HS-5 (cell line): ENCODE measurements at regions not wholly inside any gene's neighbourhood (a gene's known extent, or its start where the extent isn't known, plus 50 kb on each side); places are given as distances from the start of the nearest gene placed in this dataset.
"Not testable (repeated sequence)": the region's sequence is repeated elsewhere in the genome, so short reads cannot be mapped to it uniquely, and the experiment has no call there.

Experiments
- DNase-seq: peaks from one replicate; pipeline ENCODE4 v3.0.0-alpha.2; 2012; ENCODE audit warnings: low read depth

DNA sequence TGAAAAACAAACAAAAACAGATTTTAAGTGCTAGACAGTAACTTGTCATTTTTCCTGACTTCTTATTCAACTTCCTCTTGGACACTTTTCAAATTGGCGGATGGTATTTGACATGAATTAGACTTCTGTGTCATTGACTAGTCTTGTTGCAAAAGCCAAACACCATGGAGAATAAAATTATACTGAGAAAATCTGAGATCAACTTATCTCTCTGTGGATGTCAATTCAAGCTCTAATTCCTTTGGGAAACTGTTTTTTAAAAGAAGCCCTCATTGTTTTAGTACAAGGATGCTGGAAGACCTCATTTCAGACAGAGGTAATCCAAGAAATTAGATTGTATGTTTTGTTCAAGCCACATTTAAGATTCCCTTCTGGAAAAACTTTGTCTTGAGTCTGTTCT is 831.0 kb downstream of the SEMA5A start:
- DNase-seq, result no peak

DNA sequence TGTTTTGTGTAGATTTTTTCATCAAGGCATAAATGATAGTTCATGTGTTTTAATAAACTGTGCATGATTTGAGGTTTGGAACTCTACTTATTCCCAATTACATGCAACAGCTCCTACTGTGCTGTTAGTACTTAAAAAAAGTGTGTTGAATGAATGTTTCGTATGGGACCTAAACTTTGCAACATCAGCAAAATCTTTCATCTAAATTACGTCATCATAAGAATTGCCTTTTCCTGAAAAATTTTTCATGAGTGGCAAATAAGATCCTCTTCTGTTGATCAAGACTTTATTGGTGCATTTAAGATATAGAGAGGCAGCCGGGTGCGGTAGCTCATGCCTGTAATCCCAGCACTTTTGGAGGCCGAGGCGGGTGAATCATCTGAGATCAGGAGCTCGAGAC is 826.1 kb downstream of the SEMA5A start:
- no peak for DNase-seq

DNA sequence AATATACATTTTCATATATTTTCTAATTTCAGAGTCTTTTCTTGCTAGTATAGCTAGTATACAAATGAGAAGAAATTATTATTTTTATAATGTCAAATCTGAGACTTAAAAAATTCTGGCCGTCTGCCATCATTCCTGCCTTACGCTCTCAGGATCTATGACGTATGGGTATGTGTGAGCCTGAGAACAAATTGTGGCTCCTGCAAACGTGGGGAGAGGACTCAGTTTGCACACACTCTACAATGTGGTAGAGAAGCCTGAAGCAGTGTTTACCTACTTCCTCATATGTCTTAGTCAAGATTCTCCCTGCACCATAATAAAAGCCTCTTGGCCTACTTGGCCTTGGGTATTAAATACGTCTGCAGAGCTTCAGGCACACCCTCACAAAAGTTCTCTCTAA is 825.4 kb downstream of the SEMA5A start:
- DNase-seq, result no peak

DNA sequence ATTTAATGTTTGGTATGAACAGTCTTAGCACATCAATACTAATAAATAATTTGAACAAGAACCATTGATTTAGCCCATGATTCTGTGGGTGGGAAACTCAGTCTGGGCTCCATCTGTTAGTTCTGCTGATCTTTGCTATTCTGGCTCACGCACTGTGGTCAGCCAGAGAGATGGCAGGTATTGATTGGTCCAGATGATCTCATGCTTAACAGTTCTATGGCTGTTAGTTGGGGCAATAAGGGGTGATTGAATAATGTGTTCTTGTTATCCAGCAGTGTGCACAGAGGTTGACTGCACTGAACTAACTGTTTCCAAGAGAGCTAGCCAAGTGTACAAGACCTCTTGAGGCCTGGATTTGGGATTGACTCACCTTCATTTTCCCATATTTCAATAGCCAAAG is 824.3 kb downstream of the SEMA5A start:
- no peak for DNase-seq

DNA sequence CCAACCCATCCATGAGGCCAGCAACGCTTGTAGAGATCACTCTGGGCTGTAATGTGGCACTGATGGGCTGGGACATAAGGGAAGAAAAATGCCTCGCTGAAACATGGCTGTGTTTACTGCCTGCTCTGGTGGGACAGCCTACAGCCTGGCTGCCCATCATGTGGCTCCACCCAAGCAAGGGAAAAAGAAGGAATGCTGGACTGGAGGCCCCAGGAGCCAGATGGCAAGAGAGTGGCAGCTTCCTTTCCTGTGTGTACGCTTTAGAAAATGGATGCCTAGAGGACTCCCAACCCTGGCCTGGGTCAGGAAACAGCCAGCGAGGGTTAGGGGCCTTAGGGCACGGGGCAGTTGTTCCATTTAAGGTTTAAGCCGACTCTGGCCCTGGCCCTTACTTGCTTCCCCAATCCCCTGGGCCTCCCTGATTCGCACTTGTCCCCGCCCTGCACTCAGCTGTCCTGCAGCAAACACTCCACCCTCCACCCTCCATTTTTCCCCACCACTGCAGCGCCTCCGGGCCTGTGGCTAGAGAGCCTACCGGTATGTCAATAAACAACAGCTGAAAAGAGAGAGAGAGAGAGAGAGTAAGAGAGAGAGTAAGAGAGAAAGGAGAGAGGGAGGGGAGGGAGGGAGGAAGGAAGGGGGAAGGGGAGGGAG is 819.4 kb downstream of the SEMA5A start:
- no peak for DNase-seq

DNA sequence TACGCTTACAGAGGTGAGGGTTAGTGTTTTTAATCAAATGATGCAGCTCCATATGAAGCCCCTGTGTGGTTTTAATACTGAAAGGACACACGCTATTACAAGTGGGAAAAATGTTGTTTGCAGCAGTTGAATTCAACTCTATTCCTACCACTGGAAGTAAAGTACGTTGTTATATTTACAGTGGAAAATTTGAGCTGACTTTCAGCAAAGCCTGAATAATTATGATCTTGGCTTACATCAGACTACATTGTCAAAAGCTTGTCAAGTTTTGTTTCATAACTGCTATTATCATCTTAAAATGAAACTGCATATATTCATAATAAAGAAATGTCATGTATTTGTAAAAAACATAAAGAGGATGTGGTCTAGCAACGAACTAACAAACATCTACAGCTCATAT is 818.5 kb downstream of the SEMA5A start:
- DNase-seq, result no peak

DNA sequence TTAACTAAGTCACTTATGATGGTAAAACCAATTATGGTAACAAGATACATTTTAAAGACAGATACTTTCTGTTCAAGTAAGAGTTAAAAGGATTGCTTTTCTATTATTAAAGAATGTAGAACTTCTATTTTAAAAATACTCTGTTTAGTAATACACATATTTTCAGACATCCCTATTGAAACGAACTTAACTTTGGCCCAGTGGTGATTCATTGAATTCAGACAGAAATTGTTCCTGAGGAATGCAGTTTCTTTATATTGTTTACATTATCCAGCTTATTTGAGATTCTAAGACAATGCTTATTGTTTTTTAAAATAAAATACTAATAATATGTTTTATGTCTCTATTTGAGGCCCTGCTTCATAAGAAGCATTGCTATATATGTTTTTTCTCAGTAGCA is 816.4 kb downstream of the SEMA5A start:
- peak; percentile 25 for DNase-seq

DNA sequence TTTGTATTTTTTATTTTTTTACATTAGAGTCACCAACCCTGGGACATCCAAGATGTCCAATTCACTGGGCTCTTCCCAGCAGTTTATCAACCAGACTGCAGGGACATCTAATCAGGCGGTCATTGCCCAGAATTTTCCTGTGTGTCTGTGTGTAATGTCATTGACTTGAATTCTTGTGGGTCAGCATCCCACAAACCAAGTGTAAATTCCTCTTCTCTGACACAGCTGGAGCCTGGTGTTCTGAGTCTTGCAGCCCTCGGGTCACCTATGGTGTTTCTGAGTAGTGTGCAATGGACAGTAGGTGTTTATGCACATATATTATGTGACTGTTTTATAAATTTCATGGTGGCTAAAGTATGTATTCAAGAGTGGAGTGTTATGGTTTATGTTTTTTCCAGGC is 815.7 kb downstream of the SEMA5A start:
- peak; percentile 32 for DNase-seq

DNA sequence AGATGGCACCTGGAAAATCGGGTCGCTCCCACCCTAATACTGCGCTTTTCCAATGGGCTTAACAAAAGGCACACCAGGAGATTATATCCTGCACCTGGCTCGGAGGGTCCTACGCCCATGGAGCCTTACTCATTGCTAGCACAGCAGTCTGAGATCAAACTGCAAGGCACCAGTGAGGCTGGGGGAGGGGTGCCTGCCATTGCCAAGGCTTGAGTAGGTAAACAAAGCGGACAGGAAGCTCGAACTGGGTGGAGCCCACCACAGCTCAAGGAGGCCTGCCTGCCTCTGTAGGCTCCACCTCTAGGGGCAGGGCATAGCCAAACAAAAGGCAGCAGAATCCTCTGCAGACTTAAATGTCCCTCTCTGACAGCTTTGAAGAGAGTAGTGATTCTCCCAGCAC is 814.8 kb downstream of the SEMA5A start:
- DNase-seq, result not testable (repeated sequence)

DNA sequence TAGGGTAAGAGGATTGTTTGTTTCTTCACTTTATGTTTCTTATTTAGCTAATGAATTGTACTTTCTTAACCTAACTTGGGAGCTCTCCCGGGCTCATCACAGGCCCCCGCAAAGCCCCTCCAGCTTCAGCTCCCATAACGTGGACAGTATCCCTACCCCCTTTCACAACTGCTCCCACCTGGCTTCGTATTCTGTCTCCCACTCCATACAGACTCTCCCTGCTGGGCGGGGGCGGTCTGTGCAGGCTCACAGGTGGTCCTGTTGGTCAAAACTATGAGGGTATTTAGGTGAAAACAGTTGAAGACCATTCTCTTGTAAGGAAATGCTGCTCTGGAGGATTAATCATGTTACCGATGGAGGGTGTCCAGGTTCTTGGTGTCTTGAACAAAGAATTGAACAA is 805.3 kb downstream of the SEMA5A start:
- DNase-seq, result no peak

DNA sequence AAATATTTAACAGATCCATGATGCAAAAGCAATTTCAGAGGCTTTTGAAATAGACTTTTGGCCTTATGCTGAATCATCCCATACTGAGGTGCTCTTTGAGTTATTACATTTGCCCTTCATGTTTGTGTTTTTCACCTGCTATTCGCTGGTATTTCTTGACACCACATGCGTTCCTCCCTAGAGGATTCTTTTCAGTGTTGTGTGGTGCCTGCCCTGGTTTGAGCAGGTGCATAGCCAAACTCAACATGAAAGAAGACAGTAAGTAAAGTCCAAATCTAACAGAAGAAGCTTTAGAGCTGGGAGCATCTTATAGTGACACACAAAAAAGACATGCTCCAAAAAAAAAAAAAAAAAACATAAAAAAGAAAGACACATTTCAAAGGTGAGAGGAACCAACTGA is 796.3 kb downstream of the SEMA5A start:
- DNase-seq, result no peak

DNA sequence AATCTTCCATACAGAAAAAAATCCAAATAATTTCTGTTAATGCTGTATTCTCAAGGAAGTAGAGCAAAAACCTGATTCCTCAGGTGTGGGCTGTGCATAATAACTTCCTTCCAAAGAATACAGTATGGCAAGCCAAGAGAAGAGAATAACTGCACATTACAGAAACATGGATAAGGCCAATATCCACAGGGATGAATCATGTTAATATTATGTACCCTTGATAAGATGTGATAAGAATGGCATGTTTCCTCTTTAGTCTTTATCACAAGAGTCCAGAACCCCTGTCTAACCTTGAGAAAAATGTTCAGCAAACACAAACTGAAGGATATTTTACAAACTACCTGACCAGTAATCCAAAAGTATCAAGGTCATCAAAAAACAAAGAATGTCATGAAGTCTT is 795.8 kb downstream of the SEMA5A start:
- DNase-seq, result no peak

DNA sequence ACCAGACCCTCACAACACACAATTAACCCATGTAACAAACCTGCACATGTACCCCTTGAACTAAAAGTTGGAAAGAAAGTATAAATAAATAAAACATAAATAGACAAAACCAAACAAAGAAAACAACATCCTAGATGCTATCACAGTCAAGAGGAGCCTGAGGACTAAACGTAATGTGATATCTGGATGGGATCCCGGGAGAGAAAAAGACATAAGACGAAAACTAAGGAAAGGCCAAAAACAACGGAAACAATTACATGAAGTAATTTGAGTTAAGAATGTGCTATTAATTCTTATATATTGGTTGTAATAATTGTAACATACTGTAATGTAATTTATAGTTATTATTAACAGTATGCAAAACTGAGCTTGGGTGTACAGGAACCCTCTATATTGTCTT is 793.9 kb downstream of the SEMA5A start:
- no peak for DNase-seq

DNA sequence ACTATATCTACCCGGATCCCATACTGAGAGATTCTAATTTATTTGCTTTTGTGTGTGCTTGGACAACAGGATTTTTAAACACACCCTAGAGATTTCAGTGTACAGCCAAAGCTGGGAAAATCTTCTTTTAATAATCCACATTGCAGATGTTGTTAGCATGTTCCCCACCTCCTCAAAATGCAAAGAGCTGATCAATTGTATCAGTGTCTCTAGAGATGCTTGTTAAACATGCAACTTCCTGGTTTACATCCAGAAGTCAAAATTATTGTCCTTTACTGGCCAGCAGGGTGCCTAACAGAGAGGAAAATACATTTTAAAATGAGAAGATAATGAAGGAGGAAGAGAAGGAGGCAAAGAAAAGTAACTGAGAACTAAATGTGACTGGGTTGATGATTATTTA is 793.3 kb downstream of the SEMA5A start:
- DNase-seq, result no peak

DNA sequence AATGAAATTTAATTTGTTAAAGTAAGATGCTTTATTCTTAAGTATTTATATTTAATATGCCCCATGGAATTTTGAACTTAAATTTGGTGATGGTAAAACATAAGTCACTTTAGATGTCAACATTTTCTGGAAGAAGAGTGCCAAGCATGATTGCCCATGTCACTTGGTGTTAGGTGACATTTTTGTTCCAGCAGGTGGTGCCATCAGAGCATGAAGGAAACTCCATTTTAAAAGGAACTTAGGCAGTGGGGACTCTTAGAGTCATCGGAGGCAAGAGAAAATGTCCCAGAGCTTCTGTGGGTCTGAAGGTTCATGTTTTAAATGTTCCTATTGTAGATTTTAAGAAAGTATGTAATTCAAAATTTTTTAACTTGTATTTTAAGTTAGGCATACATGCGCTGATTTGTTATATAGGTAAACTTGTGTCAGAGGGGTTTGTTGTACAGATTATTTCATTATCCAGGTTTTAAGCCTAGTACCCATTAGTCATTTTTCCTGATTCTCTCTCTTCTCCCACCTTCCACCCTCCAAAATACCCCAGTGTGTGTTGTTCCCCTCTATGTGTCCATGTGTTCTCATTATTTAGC is 789.3 kb downstream of the SEMA5A start:
- DNase-seq, result peak; percentile 31

DNA sequence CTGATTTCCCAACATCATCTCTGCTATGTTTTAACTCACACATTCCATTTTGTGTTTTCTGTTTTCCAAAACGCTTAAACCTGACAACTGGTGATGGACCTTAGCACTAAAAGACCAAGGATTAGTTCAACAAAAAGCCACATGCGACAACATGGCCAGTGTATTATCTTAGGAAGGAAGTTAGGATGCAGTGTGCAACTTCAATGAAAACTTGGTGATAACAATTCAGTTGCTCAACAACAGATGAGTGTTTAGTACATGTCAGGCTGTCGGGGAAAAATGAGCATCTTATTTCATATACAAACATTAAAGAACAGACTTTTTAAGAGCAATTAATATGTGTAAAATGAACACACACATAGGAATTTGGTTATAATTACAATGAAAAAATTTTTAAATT is 780.0 kb downstream of the SEMA5A start:
- DNase-seq, result no peak

DNA sequence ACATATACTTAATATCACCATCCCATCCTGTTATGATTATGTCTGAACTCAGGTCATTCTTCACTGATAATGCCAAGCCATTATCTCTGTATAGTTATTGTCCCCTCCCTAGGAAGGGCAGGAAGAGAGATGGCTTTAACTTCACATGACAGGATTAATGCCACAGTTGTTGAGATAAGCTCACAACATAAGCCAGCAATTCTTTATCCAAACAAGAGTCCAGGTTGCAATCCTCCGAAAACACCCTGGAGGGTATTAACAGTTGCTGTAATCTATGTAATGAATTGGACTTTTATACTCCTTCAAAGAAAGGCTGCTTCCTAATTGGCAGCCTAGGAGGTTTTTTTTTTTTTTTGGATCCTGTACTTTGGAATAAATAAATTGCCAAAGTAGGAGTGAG is 779.4 kb downstream of the SEMA5A start:
- no peak for DNase-seq

DNA sequence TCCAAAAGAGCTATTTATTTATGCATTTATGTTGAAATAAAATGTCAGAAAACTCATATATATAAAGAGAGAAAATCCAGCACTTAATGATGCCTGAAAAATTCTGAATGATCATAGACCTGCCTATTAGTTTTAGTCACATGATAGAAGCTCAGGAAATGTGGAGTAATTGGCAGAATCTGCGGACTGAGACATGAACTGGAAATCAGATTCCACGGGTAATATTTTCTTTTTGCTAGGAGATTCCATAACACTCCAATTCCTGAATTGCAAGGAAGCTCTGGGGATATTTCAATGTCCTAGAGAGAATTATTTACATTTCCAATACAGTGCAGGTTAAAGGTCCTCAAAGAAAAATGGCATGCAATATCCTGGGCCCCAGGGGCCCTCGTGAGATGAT is 778.8 kb downstream of the SEMA5A start:
- no peak for DNase-seq

DNA sequence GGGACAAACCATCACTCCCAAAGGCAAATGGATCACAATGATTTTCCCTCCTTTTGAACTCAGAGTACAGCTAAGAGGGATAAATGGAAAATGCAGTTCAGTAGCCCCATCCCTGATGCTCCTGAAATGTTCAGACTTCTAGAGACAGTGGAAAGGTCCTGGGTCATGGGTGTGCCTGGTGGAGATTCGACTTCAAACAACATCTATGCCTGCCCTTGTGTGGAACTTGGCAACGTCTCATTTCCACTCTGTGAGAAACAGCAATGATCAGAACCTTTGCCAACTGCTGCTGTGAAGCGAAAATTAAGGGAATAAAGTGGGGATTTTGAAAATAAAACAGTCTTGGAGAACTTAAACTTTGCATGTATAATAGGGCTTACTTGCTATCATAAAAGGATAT is 778.1 kb downstream of the SEMA5A start:
- DNase-seq, result no peak

DNA sequence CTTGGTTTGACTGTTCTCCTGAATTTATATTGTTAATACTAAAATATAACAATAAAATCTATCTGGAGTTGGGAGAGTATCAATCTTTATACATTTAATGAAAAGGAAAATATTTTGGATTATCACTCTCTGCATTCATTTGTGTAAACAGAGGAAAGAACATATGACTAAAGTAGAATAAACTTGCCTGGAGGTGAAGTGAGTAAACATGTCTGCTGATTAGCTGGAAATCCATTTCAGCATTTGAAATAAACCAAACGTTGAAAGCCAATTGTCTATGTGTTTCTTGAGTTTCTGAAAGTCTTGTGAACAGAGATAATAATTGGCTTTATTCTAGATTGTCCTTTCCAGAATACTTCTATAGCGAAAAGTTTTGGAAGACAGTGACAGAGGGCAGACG is 776.2 kb downstream of the SEMA5A start:
- DNase-seq, result no peak

DNA sequence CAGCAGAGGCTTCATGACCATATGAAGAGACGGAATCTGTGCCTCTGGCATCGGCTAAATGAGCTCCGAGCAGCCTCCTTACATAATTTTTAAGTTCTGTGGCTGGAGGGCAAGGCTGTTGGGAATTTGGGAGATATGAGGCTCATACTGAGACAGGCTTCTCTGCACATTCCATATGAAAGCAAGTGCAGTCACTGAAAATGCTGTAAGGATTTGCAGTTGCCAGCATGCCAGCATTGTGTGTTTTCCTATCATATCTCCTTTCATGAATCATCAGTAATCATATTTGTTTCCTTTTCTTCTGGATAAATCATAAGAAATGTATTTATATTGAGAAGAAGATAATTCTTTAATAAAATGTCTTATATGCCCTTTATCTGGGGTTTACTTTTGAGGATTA is 775.4 kb downstream of the SEMA5A start:
- DNase-seq, result no peak

DNA sequence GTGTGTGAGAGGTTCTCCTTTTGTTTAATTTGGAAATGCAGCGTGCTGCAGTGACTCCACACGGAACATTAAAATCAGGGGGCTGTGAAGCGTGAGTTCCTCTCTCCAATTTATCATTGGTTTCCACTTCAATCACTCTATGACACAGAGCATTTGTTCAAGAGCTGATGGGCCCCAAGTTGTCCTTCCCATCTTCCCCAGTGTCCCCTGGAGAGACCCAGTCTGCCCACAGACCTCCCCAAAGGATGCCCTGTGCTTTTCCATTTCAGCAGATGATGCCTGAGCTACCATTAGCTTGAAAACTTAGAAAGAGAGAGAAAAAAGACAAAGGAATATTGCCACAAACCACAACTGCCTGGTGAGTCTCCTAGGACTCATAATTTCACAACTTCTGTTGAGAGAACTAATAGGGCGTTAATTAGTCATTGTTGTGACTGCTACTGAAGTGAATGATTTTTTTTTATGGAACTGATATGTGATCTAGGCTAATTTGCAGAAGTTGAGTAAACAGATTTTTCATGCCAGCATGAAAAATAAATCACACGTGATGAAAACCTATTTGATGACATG is 772.7 kb downstream of the SEMA5A start:
- DNase-seq, result no peak

DNA sequence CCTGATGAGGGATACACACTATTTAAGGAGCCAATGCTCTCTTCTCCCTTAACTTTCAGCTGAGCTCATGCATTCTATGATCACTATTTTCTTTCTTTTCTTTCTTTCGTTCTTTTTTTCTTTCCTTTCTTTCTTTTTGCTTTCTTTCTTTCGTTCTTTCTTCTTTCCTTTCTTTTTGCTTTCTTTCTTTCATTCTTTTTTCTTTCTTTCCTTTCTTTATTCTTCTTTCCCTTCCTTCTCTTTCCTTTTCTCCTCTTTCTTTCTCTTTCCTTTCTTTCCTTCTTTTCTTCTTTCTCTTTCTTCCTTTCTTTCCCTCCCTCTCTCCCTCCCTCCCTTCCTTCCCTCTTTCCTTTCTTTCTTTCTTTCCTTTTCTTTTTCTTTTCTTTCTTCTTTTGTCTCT is 761.2 kb downstream of the SEMA5A start:
- no peak for DNase-seq

DNA sequence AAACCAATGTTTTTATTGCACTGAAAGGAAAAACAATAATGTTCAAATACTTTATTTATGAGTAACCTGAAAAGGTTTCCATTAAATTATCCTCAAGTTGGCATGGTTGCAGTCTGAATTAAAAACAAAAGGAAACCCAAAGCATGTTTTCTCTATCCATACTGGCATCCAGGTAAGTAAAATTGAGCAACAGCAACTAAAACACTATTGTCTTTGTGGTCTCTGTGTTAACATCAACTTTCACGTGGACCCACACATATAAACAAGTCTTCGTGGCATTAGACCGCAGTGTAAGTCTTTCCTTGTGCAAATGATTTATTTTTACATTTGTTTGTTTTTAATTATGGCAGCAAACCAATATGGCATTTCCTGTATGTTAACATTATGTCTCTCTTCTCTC is 757.6 kb downstream of the SEMA5A start:
- no peak for DNase-seq
